Panc1 (cell line): ENCODE measurements at regions not wholly inside any gene's neighbourhood (a gene's known extent, or its start where the extent isn't known, plus 50 kb on each side); places are given as distances from the start of the nearest gene placed in this dataset.

Experiments used
- ATAC-seq: fragments of 200-7000 bp; cut with Tn5 transposase; 2 replicates; pipeline ENCODE4 v1.9.1; 2020; ENCODE audit warnings: mild to moderate bottlenecking, moderate library complexity
- BruUV-seq: library from RNA; stranded (reverse); fragments of 400-500 nt; replicated peaks from 2 replicates; lab custom pipeline; 2021; lab: Mats Ljungman, UMichigan
- CTCF ChIA-PET: fragments of 300-600 bp; sonication (Branson Sonifier 250); formaldehyde crosslinking; loops from one replicate; lab custom pipeline; 2022; ENCODE audit warnings: antibody characterized with exemption; lab: Charles Lee
- POLR2A ChIA-PET: fragments of 300-600 bp; sonication (Branson Sonifier 250); formaldehyde crosslinking; loops from one replicate; lab custom pipeline; 2022; ENCODE audit warnings: antibody characterized with exemption; lab: Charles Lee
- DNase-seq: peaks from one replicate; pipeline ENCODE4 v3.0.0-alpha.2; 2010; ENCODE audit warnings: low read depth, low spot score
- H3K27ac ChIP-seq: 2 replicates; pipeline ENCODE4 v1.5.1; 2011; ENCODE audit warnings: mild to moderate bottlenecking, low read length, inconsistent platforms
- H3K27me3 ChIP-seq: fragments of 200-500 bp; sonication (Bioruptor generic); 2 replicates; pipeline ENCODE4 v1.6.0; 2014; ENCODE audit warnings: low read length, inconsistent platforms; ENCODE audit not compliant: control insufficient read depth, insufficient read depth
- H3K36me3 ChIP-seq: fragments of 200-500 bp; sonication (Bioruptor generic); 2 replicates; pipeline ENCODE4 v1.5.1; 2014; ENCODE audit warnings: inconsistent platforms, mild to moderate bottlenecking, low read length, moderate library complexity; ENCODE audit not compliant: control insufficient read depth, insufficient read depth
- H3K4me1 ChIP-seq: 2 replicates; pipeline ENCODE4 v1.5.1; 2011; ENCODE audit warnings: inconsistent platforms, mild to moderate bottlenecking, low read length, moderate library complexity; ENCODE audit not compliant: control insufficient read depth, insufficient read depth
- H3K4me3 ChIP-seq, 2 experiments: 2 replicates each; pipeline ENCODE4 v1.5.1; 2011 to 2012; ENCODE audit warnings: low read depth in 2 of 2, low read length in 2 of 2, mild to moderate bottlenecking in 2 of 2, inconsistent platforms in 1 of 2, moderate library complexity in 1 of 2
- H3K9me3 ChIP-seq: fragments of 200-500 bp; sonication (Bioruptor generic); 2 replicates; pipeline ENCODE4 v1.5.1; 2014; ENCODE audit warnings: low read depth, mild to moderate bottlenecking, inconsistent platforms, low read length, moderate library complexity; ENCODE audit not compliant: control insufficient read depth, insufficient read depth
- POLR2AphosphoS5 ChIP-seq: IDR thresholded peaks from 2 replicates; pipeline ENCODE4 v1.6.1; 2012; ENCODE audit warnings: mild to moderate bottlenecking, low read depth, low read length, moderate library complexity
- REST ChIP-seq, 2 experiments: IDR thresholded peaks; 2 replicates each; pipeline ENCODE4 v1.6.1; 2011 to 2012; ENCODE audit warnings: low read depth in 2 of 2, control low read depth in 1 of 2, low read length in 1 of 2, mild to moderate bottlenecking in 1 of 2, moderate library complexity in 1 of 2; ENCODE audit not compliant: insufficient read depth in 1 of 2
- SIN3A ChIP-seq: IDR thresholded peaks from 2 replicates; pipeline ENCODE4 v1.6.1; 2012; ENCODE audit warnings: low read depth, mild to moderate bottlenecking, low read length, moderate library complexity, borderline replicate concordance; ENCODE audit not compliant: insufficient read depth
- TCF7L2 ChIP-seq: IDR thresholded peaks from 2 replicates; pipeline ENCODE4 v1.6.1; 2011; ENCODE audit warnings: mild to moderate bottlenecking, low read depth, low read length, inconsistent platforms
- in situ Hi-C: cut with HindIII; loops from 2 replicates; pipeline ENCODE4 v1.10.0; 2016; ENCODE audit warnings: low sequenced_read_pairs, low pct_unique_long_range_greater_than_20kb
- intact Hi-C: fragments of 100-400 bp; cut with micrococcal nuclease; formaldehyde crosslinking; loops from one replicate; pipeline ENCODE4 v1.10.0; 2022; ENCODE audit not compliant: unreplicated experiment
- TF ChIP-seq, protein P1 (sequence below): fragments of 450-650 bp; IDR thresholded peaks from 2 replicates; pipeline ENCODE4 v1.5.1; 2017; ENCODE audit warnings: mild to moderate bottlenecking

GRCh38 chr12:33825986-33826602 lies 196.2 kb upstream of the ALG10 start:
- BruUV-seq = no TSS peak
- Histone ChIP-seq H3K4me1 (no peaks in the 10 kb centered on the region), H3K27me3 (no peaks in the 10 kb centered on the region), H3K27ac (no peak overlapping the region), H3K36me3 (no peaks in the 10 kb centered on the region), H3K4me3 (no peak overlapping the region), H3K9me3 (peaks cover 6% of the 10 kb centered on the region; the same call in 1 of the 2 replicates)
- TF ChIP-seq, protein P1, sequence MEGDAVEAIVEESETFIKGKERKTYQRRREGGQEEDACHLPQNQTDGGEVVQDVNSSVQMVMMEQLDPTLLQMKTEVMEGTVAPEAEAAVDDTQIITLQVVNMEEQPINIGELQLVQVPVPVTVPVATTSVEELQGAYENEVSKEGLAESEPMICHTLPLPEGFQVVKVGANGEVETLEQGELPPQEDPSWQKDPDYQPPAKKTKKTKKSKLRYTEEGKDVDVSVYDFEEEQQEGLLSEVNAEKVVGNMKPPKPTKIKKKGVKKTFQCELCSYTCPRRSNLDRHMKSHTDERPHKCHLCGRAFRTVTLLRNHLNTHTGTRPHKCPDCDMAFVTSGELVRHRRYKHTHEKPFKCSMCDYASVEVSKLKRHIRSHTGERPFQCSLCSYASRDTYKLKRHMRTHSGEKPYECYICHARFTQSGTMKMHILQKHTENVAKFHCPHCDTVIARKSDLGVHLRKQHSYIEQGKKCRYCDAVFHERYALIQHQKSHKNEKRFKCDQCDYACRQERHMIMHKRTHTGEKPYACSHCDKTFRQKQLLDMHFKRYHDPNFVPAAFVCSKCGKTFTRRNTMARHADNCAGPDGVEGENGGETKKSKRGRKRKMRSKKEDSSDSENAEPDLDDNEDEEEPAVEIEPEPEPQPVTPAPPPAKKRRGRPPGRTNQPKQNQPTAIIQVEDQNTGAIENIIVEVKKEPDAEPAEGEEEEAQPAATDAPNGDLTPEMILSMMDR = no peak
- TF ChIP-seq POLR2AphosphoS5 = no peak
- no peak for TF ChIP-seq REST (IDR thresholded peaks at IDR 0.05; ENCODE audit: insufficient read depth in 1 of 2, low read depth in 2 of 2, low read length in 1 of 2)
- no peak for TF ChIP-seq TCF7L2
- no peak for TF ChIP-seq SIN3A
- ChIA-PET CTCF (no interaction called here), POLR2A (no interaction called here)
- no peak for ATAC-seq
- intact Hi-C loops = no loop called here
- in situ Hi-C loops = no loop called here
- no peak for DNase-seq

DNA sequence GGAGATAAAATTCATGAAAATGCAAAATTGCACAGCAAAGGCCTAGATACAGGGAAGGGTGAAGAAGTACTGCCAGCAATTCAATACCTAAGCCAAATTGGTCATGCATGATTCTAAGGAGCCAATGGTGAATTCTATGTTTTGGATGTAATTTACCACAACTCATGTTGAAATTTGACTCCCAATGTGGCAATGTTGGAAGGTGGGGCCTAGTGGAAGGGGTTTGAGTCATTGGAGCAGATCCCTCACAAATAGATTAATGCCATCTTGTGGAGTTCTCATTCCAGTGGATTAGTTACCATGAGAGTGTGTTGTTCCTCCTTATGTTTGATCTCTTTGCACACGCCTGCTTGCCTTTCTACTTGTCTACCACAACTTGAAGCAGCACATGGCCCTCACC lies 194.0 kb upstream of the ALG10 start:
- BruUV-seq = no TSS peak
- H3K27ac ChIP-seq = no peak overlapping the region
- H3K9me3 ChIP-seq = peaks cover 6% of the 10 kb centered on the region; the same call in 1 of the 2 replicates
- no peaks in the 10 kb centered on the region for H3K4me1 ChIP-seq
- no peak overlapping the region for H3K4me3 ChIP-seq
- ChIA-PET CTCF (no interaction called here), POLR2A (no interaction called here)
- ATAC-seq = no peak
- H3K36me3 ChIP-seq = no peaks in the 10 kb centered on the region
- intact Hi-C loops (no loop called here), in situ Hi-C loops (no loop called here)
- H3K27me3 ChIP-seq = no peaks in the 10 kb centered on the region
- TF ChIP-seq SIN3A (no peak), REST (IDR thresholded peaks at IDR 0.05; ENCODE audit: insufficient read depth in 1 of 2, low read depth in 2 of 2, low read length in 1 of 2) (no peak), POLR2AphosphoS5 (no peak), TCF7L2 (no peak)
- TF ChIP-seq, protein P1 = no peak
- DNase-seq = no peak
